ENCODE measurements at regions not wholly inside any gene's neighbourhood (a gene's known extent, or its start where the extent isn't known, plus 50 kb on each side); places are given as distances from the start of the nearest gene placed in this dataset.
"Not testable (repeated sequence)": the region's sequence is repeated elsewhere in the genome, so short reads cannot be mapped to it uniquely, and the experiment has no call there.

GRCh38 chr15:58298879-58299850, 132.6 kb upstream of the LIPC start:
- no peak for DNase-seq

DNA sequence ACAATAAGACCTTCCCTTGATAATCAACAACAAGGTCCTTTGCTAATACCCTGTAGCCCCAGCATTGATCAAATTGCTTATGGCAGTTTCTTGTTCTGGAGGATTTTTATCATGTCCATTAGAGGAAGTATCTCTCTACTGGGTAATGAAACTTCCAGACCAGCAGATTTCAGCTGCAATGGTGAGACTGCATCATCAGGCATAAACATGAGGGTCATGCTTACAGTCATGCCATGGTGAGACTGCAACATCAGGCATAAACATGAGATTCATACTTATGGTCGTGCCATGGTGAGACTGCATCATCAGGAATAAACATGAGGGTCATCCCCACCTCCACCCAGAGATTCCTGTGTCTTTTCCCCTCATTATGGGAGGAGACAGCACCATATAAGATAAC, 129.0 kb upstream of the LIPC start:
- no peak for DNase-seq

- DNase-seq, result no peak
Observed at GRCh38 chr15:58303236-58303635, 128.6 kb upstream of the LIPC start.

- DNase-seq, result no peak
Observed at GRCh38 chr15:58306591-58307312, 125.0 kb upstream of the LIPC start.

DNA sequence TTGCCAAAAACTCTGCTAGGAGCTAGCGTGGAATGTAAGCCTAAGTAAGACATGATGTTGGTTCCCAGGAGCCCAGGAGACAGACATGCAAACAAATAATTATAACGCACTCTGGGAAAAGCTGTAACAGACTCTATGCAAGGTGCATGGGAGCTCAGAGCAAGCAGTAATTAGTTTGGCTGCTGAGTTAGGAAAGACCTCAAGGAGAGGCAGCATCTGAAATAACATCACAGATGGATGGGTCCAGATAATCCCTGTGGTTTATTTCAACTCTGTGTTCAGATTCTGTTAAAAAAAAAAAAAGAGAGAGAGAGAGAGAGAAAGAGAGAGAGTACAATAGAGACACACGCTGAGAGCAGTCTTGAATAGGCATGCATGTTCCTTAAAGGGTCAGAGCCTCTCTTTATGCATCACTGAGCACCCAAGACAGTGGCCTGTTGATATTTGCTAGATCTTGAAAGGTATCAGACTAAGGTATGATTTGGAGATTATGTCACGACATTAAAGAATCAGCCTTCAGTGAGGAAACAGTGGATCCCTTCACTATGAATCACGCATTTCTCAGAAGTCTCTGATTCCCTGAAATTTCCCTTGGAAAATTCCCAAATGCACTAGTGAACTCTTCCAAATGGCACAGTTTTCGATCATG, 124.4 kb upstream of the LIPC start:
- no peak for DNase-seq

- DNase-seq, result no peak
Observed at GRCh38 chr15:58308742-58309355, 122.9 kb upstream of the LIPC start.

- DNase-seq, result no peak
Observed at GRCh38 chr15:58309963-58310928, 121.5 kb upstream of the LIPC start.

- DNase-seq, result no peak
Observed at GRCh38 chr15:58311556-58311955, 120.2 kb upstream of the LIPC start.

GRCh38 chr15:58312031-58312430, 119.8 kb upstream of the LIPC start:
- DNase-seq, result no peak

GRCh38 chr15:58313304-58313703, 118.5 kb upstream of the LIPC start:
- DNase-seq, result no peak

DNA sequence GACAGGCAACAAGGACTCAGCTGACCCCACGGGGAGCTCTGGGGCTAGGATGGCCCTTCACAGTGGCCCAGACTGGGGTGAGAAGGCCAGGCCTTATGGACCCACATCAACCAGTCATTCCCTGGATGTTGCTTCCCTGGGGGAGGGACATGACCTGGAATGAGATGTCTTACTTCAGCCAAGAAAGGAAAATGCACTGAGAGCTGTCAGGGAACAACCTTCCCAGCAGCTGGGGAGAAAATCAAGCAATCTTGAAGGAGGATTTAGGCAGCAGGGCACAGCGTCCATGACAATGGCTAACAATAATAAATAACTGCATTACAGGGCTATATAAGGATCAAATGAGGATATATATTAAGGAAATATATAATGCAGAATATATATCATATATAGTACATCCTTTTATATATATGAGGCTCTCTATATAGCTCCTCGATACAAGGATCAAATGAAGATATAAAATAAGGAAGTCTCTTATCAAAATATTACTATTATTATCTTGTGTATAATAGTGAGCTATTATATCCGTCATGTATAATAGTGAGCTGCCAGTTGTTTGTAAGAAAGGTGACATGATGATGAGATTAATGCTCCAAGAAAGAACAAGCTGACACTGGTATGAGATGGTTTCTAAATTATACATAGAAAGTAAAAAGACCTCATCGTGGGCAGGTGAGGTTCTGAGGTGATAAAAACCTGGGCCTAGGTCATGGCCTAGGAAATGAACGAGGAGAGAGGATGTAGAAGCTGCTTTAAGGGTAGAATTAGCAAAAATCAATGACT, 117.8 kb upstream of the LIPC start:
- DNase-seq, result no peak

DNA sequence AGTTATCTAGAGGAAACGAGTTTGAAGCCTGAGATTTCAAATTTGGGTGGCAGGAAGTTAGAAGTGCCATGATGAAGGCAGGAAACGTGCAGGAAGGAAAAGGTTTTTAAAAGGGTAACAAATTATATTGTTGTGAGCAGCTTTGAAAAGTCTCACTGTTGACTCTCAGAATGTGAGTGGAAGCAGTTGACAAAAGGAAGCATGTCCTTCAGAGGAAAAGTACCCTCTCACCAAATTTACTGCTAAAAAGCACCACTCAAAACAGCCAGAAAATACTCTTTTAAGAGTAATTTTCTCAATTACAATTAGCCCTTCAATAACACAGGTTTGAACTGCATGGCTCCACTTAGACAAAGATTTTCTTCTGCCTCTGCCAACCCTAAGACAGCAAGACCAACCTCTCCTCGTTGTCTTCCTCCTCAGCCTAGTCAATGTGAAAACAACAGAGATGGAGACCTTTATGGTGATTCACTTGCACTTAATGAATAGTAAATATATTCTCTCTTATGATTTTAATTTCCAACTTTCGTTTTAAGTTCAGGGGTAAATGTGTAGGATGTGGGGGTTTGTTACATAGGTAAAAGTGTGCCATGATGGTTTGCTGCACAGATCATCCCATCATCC, 117.1 kb upstream of the LIPC start:
- no peak for DNase-seq

- no peak for DNase-seq
Observed at GRCh38 chr15:58318517-58318916, 113.3 kb upstream of the LIPC start.

DNA sequence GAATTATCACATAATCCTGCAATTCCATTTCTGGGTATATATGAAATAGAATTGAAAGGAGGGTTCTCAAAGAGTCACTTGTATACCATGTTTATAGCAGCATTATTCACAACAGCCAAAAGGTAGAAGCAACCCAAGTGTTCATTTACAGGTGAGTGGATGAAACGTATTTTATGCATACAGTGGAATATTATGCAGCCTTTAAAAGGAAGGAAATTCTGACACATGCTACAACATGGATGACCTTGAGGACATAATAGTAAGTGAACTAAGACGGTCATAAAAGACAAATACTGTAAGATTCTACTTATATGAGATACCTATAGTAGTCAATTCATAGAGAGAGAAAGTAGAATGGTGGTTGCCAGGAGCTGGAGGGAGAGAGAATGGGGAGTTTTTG, 110.8 kb upstream of the LIPC start:
- no peak for DNase-seq

GRCh38 chr15:58322253-58322652, 109.5 kb upstream of the LIPC start:
- DNase-seq, result no peak

DNA sequence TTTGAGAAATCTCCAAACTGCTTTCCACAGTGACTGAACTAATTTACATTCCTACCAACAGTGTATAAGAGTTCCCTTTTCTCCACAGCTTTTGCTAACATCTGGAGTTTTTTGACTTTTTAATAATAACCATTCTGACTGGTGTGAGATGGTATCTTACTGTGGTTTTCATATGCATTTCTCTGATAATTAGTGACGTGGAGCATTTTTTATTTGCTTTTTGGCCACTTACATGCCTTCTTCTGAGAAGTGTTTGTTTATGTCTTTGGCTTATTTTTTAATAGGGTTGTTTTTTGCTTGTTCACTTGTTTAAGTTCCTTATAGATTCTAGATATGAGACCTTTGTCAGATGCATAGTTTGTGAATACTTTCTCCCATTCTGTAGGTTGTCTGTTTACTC, 108.5 kb upstream of the LIPC start:
- not testable (repeated sequence) for DNase-seq

DNA sequence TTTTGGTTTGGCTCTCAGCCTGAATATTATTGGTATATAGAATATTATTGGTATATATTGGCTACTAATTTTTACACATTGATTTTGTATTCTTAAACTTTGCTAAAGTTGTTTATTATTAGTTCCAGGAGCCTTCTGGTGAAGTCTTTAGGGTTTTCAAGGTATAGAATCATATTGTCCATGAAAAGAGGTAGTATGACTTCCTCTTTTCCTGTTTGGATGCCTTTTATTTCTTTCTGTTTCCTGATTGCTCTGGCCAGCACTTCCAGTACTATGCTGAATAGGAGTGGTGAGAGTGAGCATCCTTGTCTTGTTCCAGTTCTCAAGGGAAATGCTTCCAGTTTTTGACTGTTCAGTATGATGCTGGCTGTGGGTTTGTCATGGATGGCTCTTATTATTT, 107.3 kb upstream of the LIPC start:
- DNase-seq, result no peak

DNA sequence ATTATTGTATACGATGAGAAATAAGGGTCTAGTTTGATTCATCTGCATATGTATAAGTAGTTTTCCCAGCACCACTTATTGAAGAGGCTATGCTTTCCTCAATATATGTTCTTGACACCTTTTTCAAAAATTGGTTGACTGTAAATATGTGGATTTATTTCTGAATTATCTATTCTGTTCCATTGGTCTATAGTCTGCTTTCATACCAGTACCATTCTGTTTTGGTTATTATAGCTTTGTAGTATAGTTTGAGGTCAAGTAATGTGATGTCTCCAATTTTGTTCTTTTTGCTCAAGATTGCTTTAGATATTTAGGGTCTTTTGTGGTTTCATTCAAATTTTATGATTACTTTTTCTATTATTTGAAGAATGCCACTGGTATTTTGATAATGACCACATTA, 103.8 kb upstream of the LIPC start:
- DNase-seq, result no peak

GRCh38 chr15:58329211-58329610, 102.6 kb upstream of the LIPC start:
- DNase-seq, result no peak
